Caco-2 (cell line): ENCODE measurements at regions not wholly inside any gene's neighbourhood (a gene's known extent, or its start where the extent isn't known, plus 50 kb on each side); places are given as distances from the start of the nearest gene placed in this dataset.

Source experiments
- BruUV-seq: library from RNA; stranded (reverse); fragments of 400-500 nt; replicated peaks from 2 replicates; lab custom pipeline; 2021; lab: Mats Ljungman, UMichigan
- CTCF ChIA-PET: fragments of 300-600 bp; sonication (Branson Sonifier 250); formaldehyde crosslinking; loops from one replicate; lab custom pipeline; 2022; ENCODE audit warnings: antibody characterized with exemption; lab: Charles Lee
- POLR2A ChIA-PET: fragments of 300-600 bp; sonication (Branson Sonifier 250); formaldehyde crosslinking; loops from one replicate; lab custom pipeline; 2022; ENCODE audit warnings: antibody characterized with exemption; lab: Charles Lee
- DNase-seq, 2 experiments: peaks; one replicate each; pipeline versions ENCODE4 v3.0.0 to v3.0.0-alpha.2; 2020 to 2022
- H3K27me3 ChIP-seq: replicated peaks from 2 replicates; pipeline ENCODE4 v1.6.0; 2011; ENCODE audit warnings: low read length; ENCODE audit not compliant: control insufficient read depth, insufficient read depth
- H3K36me3 ChIP-seq: 2 replicates; pipeline ENCODE4 v1.5.1; 2011; ENCODE audit warnings: low read length; ENCODE audit not compliant: control insufficient read depth, insufficient read depth
- H3K4me1 ChIP-seq: fragments of 250-450 bp; sonication (Bioruptor Pico); 2 replicates; pipeline ENCODE4 v1.5.1; 2020; ENCODE audit warnings: mild to moderate bottlenecking
- H3K4me3 ChIP-seq: 2 replicates; pipeline ENCODE4 v1.5.1; 2011; ENCODE audit warnings: low read depth, mild to moderate bottlenecking, control low read depth, low read length
- H3K9me3 ChIP-seq: fragments of 250-450 bp; sonication (Bioruptor Pico); 2 replicates; pipeline ENCODE4 v1.5.1; 2020; ENCODE audit warnings: mild to moderate bottlenecking, moderate library complexity
- H3K27ac Mint-ChIP-seq: one replicate; pipeline ENCODE4 v1.8.0; 2022; ENCODE audit warnings: mixed read lengths; ENCODE audit not compliant: unreplicated experiment
- H3K27me3 Mint-ChIP-seq: one replicate; pipeline ENCODE4 v1.8.0; 2022; ENCODE audit warnings: mixed read lengths; ENCODE audit not compliant: insufficient read depth, unreplicated experiment
- H3K36me3 Mint-ChIP-seq: one replicate; pipeline ENCODE4 v1.8.0; 2022; ENCODE audit warnings: mild to moderate bottlenecking, mixed read lengths; ENCODE audit not compliant: insufficient read depth, unreplicated experiment
- H3K4me1 Mint-ChIP-seq: one replicate; pipeline ENCODE4 v1.8.0; 2022; ENCODE audit warnings: low read depth, mixed read lengths; ENCODE audit not compliant: unreplicated experiment
- H3K4me3 Mint-ChIP-seq: one replicate; pipeline ENCODE4 v1.8.0; 2022; ENCODE audit warnings: mild to moderate bottlenecking, moderate library complexity, mixed read lengths; ENCODE audit not compliant: unreplicated experiment
- H3K9me3 Mint-ChIP-seq: one replicate; pipeline ENCODE4 v1.8.0; 2022; ENCODE audit warnings: mixed read lengths; ENCODE audit not compliant: unreplicated experiment
- CTCF ChIP-seq, 2 experiments: fragments of 200-600 bp in 1 of 2; IDR thresholded peaks; 1 replicate in 1 of 2; 2 replicates in 1 of 2; pipeline versions ENCODE4 v1.5.1 to v1.8.0; 2011 to 2022; ENCODE audit warnings: antibody characterized with exemption in 1 of 2, control low read depth in 1 of 2, inconsistent platforms in 1 of 2, low read depth in 1 of 2, low read length in 1 of 2, mild to moderate bottlenecking in 1 of 2, moderate library complexity in 1 of 2; ENCODE audit not compliant: insufficient read depth in 1 of 2, severe bottlenecking in 1 of 2, unreplicated experiment in 1 of 2
- intact Hi-C: fragments of 100-400 bp; cut with micrococcal nuclease; formaldehyde crosslinking; loops from one replicate; pipeline ENCODE4 v1.10.0; 2022; ENCODE audit not compliant: unreplicated experiment

- no peak for DNase-seq
- CTCF ChIA-PET, result no interaction called here
- no peak overlapping the region for H3K4me3 ChIP-seq
- peaks cover 11% of the 10 kb centered on the region for H3K27me3 Mint-ChIP-seq
- intact Hi-C loops, result no loop called here
- H3K4me1 Mint-ChIP-seq, result no peaks in the 10 kb centered on the region
- H3K36me3 ChIP-seq, result no peaks in the 10 kb centered on the region
- POLR2A ChIA-PET, result no interaction called here
- no peaks in the 10 kb centered on the region for H3K27me3 ChIP-seq
- no peaks in the 10 kb centered on the region for H3K36me3 Mint-ChIP-seq
- no peaks in the 10 kb centered on the region for H3K9me3 Mint-ChIP-seq
- no peak overlapping the region for H3K27ac Mint-ChIP-seq
- no peak overlapping the region for H3K4me3 Mint-ChIP-seq
- TF ChIP-seq CTCF (IDR thresholded peaks at IDR 0.05; ENCODE audit: insufficient read depth in 1 of 2, low read depth in 1 of 2, low read length in 1 of 2, severe bottlenecking in 1 of 2, unreplicated experiment in 1 of 2), result no peak
- no peaks in the 10 kb centered on the region for H3K9me3 ChIP-seq
- no TSS peak for BruUV-seq
- H3K4me1 ChIP-seq, result no peaks in the 10 kb centered on the region
Measured at GRCh38 chr18:51778115-51778514, 561.9 kb upstream of the DCC start.

GRCh38 chr18:51789871-51790270, 550.1 kb upstream of the DCC start:
- DNase-seq, result no peak
- intact Hi-C loops, result no loop called here
- no peak overlapping the region for H3K27ac Mint-ChIP-seq
- no peak overlapping the region for H3K4me3 Mint-ChIP-seq
- ChIA-PET CTCF (no interaction called here), POLR2A (no interaction called here)
- no peak overlapping the region for H3K4me3 ChIP-seq
- no peaks in the 10 kb centered on the region for H3K9me3 ChIP-seq
- H3K9me3 Mint-ChIP-seq, result no peaks in the 10 kb centered on the region
- no TSS peak for BruUV-seq
- no peaks in the 10 kb centered on the region for H3K4me1 ChIP-seq
- H3K36me3 ChIP-seq, result no peaks in the 10 kb centered on the region
- H3K27me3 Mint-ChIP-seq, result no peaks in the 10 kb centered on the region
- no peaks in the 10 kb centered on the region for H3K4me1 Mint-ChIP-seq
- H3K36me3 Mint-ChIP-seq, result no peaks in the 10 kb centered on the region
- no peaks in the 10 kb centered on the region for H3K27me3 ChIP-seq
- TF ChIP-seq CTCF (IDR thresholded peaks at IDR 0.05; ENCODE audit: insufficient read depth in 1 of 2, low read depth in 1 of 2, low read length in 1 of 2, severe bottlenecking in 1 of 2, unreplicated experiment in 1 of 2), result no peak

GRCh38 chr18:51801514-51801913, 538.5 kb upstream of the DCC start:
- no peaks in the 10 kb centered on the region for H3K9me3 Mint-ChIP-seq
- H3K27me3 Mint-ChIP-seq, result no peaks in the 10 kb centered on the region
- POLR2A ChIA-PET, result no interaction called here
- H3K36me3 Mint-ChIP-seq, result no peaks in the 10 kb centered on the region
- no peak for DNase-seq
- H3K4me3 ChIP-seq, result no peak overlapping the region
- no peaks in the 10 kb centered on the region for H3K4me1 ChIP-seq
- no TSS peak for BruUV-seq
- H3K9me3 ChIP-seq, result no peaks in the 10 kb centered on the region
- H3K4me1 Mint-ChIP-seq, result no peaks in the 10 kb centered on the region
- no peak overlapping the region for H3K4me3 Mint-ChIP-seq
- H3K27me3 ChIP-seq, result no peaks in the 10 kb centered on the region
- no peak overlapping the region for H3K27ac Mint-ChIP-seq
- CTCF ChIA-PET, result interaction anchor here (0.6 kb wide), 1 partner anchor 54 kb away, joined by 3 read pairs; no protein-coding TSS in a partner anchor
- TF ChIP-seq CTCF (IDR thresholded peaks at IDR 0.05; ENCODE audit: insufficient read depth in 1 of 2, low read depth in 1 of 2, low read length in 1 of 2, severe bottlenecking in 1 of 2, unreplicated experiment in 1 of 2), result no peak
- intact Hi-C loops, result no loop called here
- no peaks in the 10 kb centered on the region for H3K36me3 ChIP-seq
